AG04449 (cell line): ENCODE measurements at regions not wholly inside any gene's neighbourhood (a gene's known extent, or its start where the extent isn't known, plus 50 kb on each side); places are given as distances from the start of the nearest gene placed in this dataset.
A peak's percentile ranks its signal among the peaks of the same experiment; 100 is the strongest.

ENCODE experiments used
- CTCF ChIA-PET: fragments of 350-600 bp; formaldehyde crosslinking; extraction: SDS; loops from one replicate; lab custom pipeline; 2021; ENCODE audit warnings: antibody characterized with exemption; lab: Yijun Ruan, JAX
- POLR2A ChIA-PET: fragments of 400-600, 350-600 bp; formaldehyde crosslinking; extraction: SDS; loops from one replicate; lab custom pipeline; 2020; ENCODE audit warnings: antibody characterized with exemption, inconsistent platforms; lab: Yijun Ruan, JAX
- DNase-seq: peaks from one replicate; pipeline ENCODE4 v3.0.0-alpha.2; 2010; ENCODE audit warnings: low read depth, low spot score
- H3K4me3 ChIP-seq: 2 replicates; pipeline ENCODE4 v1.5.1; 2011; ENCODE audit warnings: low read depth, mild to moderate bottlenecking, control low read depth, low read length
- TF ChIP-seq, protein P1 (sequence below): IDR thresholded peaks from one replicate; pipeline ENCODE4 v1.5.1; 2011; ENCODE audit warnings: mild to moderate bottlenecking, moderate library complexity, low read length, control low read depth, inconsistent platforms; ENCODE audit not compliant: insufficient read depth; ENCODE audit errors: missing control alignments

DNA sequence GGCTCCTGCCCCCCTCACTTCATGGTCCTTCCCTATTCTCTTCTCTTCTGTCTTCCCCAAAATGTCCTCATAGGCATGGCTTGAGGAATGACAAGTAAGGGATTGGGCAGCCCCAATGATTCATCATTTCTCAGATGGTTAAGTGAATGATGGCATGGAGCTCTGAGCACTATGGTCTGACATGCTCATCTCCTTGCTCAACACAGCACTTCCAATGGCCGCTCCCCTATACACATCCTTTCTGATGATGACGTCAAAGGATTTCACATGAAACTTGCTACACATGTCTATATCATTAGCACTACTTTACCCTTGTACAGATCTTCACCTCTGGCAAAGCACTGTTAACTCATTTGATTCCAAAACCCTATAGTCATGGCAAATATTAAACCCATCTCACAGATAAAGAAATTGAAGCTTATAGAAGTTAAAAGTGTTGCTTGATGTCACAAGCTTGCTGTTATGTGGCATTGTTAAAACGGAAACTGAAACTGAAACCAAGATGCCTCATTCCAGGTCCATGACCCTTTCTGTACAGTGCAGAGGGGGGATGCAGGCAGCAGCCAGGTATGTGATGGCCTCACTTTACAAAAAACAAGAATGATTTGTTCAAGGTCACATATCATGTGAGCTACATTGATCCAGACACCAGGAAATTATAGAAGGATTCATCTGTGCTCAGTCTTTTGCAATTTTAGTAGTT lies 90.0 kb upstream of the PLXNA4 start:
- ChIA-PET CTCF (interaction anchor here (1.0 to 2.8 kb wide), 3 partner anchors 7 to 12 kb away, joined by 3 to 21 read pairs (median 3); no protein-coding TSS in a partner anchor), POLR2A (no interaction called here)
- no peak overlapping the region for H3K4me3 ChIP-seq
- TF ChIP-seq, protein P1, sequence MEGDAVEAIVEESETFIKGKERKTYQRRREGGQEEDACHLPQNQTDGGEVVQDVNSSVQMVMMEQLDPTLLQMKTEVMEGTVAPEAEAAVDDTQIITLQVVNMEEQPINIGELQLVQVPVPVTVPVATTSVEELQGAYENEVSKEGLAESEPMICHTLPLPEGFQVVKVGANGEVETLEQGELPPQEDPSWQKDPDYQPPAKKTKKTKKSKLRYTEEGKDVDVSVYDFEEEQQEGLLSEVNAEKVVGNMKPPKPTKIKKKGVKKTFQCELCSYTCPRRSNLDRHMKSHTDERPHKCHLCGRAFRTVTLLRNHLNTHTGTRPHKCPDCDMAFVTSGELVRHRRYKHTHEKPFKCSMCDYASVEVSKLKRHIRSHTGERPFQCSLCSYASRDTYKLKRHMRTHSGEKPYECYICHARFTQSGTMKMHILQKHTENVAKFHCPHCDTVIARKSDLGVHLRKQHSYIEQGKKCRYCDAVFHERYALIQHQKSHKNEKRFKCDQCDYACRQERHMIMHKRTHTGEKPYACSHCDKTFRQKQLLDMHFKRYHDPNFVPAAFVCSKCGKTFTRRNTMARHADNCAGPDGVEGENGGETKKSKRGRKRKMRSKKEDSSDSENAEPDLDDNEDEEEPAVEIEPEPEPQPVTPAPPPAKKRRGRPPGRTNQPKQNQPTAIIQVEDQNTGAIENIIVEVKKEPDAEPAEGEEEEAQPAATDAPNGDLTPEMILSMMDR = no peak
- DNase-seq = no peak

DNA sequence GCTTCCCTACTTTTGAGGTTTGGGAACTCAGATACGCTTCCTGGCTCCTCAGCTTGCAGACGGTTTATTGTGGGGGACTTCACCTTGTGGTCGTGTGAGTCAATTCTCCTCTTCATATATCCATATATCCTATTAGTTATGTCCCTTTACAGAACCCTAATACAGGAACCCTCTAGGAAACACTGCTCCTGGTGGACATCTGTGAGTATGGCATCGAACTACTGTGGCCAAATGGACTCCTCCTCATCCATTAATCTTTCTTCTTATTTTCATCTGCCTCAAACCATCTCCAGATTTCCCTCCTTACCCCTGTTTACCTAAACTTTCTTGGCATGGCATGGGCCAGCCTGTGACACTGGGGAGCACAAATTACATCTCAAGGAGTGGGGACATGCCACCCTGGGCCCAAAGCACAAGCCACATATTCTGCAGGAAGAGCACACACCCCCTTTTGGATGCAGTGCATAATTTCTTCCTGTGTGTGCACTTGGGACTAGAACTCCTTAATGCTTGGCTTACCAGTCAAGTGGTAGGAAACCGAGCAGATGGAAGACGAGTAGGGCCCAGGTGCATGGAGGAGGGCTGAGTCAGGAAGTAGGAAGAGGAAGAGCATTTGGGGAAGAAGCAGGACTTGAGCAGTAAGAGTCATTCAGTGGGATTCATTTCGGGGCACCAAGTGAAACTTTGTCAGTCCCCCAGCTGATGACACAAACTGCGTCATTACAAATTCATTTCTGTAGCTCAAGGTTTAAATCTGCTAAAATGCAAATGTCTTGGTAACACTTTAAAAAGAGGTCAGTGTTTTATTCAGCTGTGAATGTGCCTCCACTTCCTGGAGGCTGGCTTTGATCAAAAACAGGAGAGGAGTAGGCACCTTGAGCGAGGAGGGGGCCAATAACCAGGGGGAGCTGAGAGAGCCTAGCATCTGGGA lies 80.8 kb upstream of the PLXNA4 start:
- TF ChIP-seq, protein P1 = peak; percentile 21
- ChIA-PET CTCF (interaction anchor here (0.9 to 4.6 kb wide), 3 partner anchors 9 to 575 kb away, joined by 3 to 21 read pairs (median 3); no protein-coding TSS in a partner anchor), POLR2A (no interaction called here)
- no peak for DNase-seq
- H3K4me3 ChIP-seq = no peak overlapping the region

DNA sequence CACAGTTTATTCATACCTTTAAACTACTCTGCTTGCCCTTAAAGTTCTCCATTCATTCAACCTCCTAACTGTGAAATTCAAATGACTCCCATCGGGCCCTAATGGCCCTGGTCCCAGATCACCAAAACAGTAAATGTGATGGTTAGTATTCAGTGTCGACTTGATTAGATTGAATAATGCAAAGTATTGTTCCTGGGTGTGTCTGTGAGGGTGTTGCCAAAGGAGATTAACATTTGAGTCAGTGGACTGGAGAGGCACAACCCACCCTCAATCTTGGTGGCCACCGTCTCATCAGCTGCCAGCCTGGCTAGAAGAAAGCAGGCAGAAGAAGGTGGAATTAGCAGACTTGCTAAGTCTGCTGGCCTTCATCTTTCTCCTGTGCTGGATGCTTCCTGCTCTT lies 80.1 kb upstream of the PLXNA4 start:
- POLR2A ChIA-PET = no interaction called here
- H3K4me3 ChIP-seq = no peak overlapping the region
- TF ChIP-seq, protein P1 = no peak
- CTCF ChIA-PET = interaction anchor here (1.2 to 4.6 kb wide), 3 partner anchors 10 to 34 kb away, joined by 3 to 21 read pairs (median 7); no protein-coding TSS in a partner anchor
- no peak for DNase-seq

DNA sequence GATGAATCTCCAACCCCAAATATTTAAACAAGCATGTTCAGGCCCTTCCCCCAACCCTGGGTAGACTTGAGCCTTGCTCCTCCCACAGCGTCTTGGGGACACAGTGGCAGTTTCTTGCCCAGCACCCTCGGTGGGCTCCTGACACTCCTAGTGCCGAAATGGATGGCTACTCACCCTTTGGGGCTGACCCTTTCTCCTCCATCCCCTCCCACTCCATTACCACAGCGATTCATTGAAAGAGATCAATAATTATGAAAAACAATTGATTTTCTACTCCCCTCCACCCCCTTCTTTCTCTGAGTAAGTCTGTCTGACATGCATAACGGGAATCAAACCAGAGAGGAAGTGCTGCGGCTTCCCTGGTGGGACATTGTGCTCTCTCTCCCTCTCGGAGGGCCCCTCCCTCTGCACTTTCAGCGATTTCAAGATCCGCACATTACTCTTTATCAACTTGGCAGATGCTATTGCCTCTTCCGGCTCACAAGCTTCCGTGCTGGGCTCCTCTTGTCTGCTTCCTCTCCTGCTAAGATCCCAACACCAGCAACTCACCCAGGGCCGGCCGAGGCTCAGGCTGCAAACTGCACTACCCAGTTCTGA lies 79.0 kb upstream of the PLXNA4 start:
- ChIA-PET CTCF (interaction anchor here (1.2 to 4.6 kb wide), 6 partner anchors 9 to 796 kb away, joined by 3 to 21 read pairs (median 4); no protein-coding TSS in a partner anchor), POLR2A (no interaction called here)
- no peak for DNase-seq
- TF ChIP-seq, protein P1 = no peak
- H3K4me3 ChIP-seq = no peak overlapping the region

DNA sequence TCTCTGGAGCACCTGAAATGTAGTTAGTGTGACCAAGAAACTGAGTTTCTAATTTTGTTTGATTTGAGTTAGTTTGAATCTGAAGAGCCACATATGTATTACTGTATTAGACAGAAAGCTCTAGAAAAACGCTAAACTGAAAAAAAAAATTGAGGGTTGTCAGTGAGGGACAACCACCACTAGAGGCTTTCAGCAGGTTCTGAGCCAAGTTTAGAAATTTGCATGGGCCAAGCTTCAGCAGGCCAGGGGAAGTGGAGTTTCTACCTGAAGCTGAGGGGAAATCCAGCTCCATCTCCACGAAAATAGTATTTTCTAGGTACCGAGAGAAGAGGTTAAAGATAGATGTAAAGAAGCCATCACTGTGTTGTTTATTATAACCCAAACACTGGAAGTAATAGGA lies 77.9 kb upstream of the PLXNA4 start:
- CTCF ChIA-PET = interaction anchor here (1.5 to 4.6 kb wide), 5 partner anchors 8 to 780 kb away, joined by 3 to 21 read pairs (median 5); no protein-coding TSS in a partner anchor
- DNase-seq = no peak
- POLR2A ChIA-PET = no interaction called here
- no peak overlapping the region for H3K4me3 ChIP-seq
- TF ChIP-seq, protein P1 = no peak
